GM19455 (cell line): ENCODE measurements at regions not wholly inside any gene's neighbourhood (a gene's known extent, or its start where the extent isn't known, plus 50 kb on each side); places are given as distances from the start of the nearest gene placed in this dataset.

Source experiments
- ATAC-seq: cut with Tn5 transposase; IDR thresholded peaks from one replicate; pipeline ENCODE4 v1.9.1; 2021; ENCODE audit not compliant: unreplicated experiment

- peak; percentile 67 for ATAC-seq
Observed at GRCh38 chr2:58449286-58450010, 208.3 kb upstream of the FANCL start.

- ATAC-seq = no peak
Observed at GRCh38 chr2:58448845-58449244, 207.7 kb upstream of the FANCL start.

- ATAC-seq = peak; percentile 65
Observed at GRCh38 chr2:58448065-58448507, 207.0 kb upstream of the FANCL start.

GRCh38 chr2:58447586-58447985, 206.5 kb upstream of the FANCL start:
- no peak for ATAC-seq

GRCh38 chr2:58441643-58442042, 200.5 kb upstream of the FANCL start:
- ATAC-seq = no peak

GRCh38 chr2:58436872-58437271, 195.7 kb upstream of the FANCL start:
- no peak for ATAC-seq

- ATAC-seq = no peak
Observed at GRCh38 chr2:58435246-58435645, 194.1 kb upstream of the FANCL start.

GRCh38 chr2:58434692-58435091, 193.6 kb upstream of the FANCL start:
- ATAC-seq = no peak

GRCh38 chr2:58432491-58433170, 191.5 kb upstream of the FANCL start:
- ATAC-seq = no peak

GRCh38 chr2:58429014-58429875, 188.1 kb upstream of the FANCL start:
- ATAC-seq = no peak

- peak; percentile 66 for ATAC-seq
Observed at GRCh38 chr2:58428096-58429013, 187.2 kb upstream of the FANCL start.

GRCh38 chr2:58427572-58428095, 186.5 kb upstream of the FANCL start:
- no peak for ATAC-seq

- ATAC-seq = no peak
Observed at GRCh38 chr2:58425368-58425767, 184.2 kb upstream of the FANCL start.

GRCh38 chr2:58419983-58420382, 178.9 kb upstream of the FANCL start:
- no peak for ATAC-seq

- no peak for ATAC-seq
Observed at GRCh38 chr2:58416696-58417095, 175.6 kb upstream of the FANCL start.

GRCh38 chr2:58414506-58414905, 173.4 kb upstream of the FANCL start:
- no peak for ATAC-seq

GRCh38 chr2:58410549-58410948, 169.4 kb upstream of the FANCL start:
- ATAC-seq = no peak

GRCh38 chr2:58407487-58407886, 166.4 kb upstream of the FANCL start:
- ATAC-seq = no peak

- no peak for ATAC-seq
Observed at GRCh38 chr2:58405341-58405740, 164.2 kb upstream of the FANCL start.

GRCh38 chr2:58401936-58402335, 160.8 kb upstream of the FANCL start:
- ATAC-seq = no peak
